ENCODE measurements at regions not wholly inside any gene's neighbourhood (a gene's known extent, or its start where the extent isn't known, plus 50 kb on each side); places are given as distances from the start of the nearest gene placed in this dataset.
"Not testable (repeated sequence)": the region's sequence is repeated elsewhere in the genome, so short reads cannot be mapped to it uniquely, and the experiment has no call there.

DNA sequence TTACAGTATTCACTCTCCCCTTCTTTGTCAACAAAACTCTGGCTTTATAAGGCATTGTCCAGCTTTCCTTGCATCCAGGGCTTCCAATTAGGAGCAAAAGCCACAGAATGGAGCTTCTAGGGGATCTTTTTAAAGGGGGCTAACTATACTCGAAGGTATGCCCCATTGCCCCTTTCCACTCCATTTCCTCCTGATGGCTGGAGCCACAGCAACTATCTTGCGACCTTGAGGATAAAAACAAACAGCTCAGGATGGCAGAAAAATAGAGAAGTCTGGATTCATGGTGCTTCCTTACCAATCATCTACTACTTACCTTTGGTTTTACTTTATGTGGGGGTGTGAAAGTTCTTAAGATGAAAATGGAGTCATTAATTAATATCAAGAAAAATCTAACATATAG is 206.3 kb upstream of the PODXL start:
- Histone ChIP-seq H3F3A (ENCODE audit: insufficient read depth, low read length) (no peaks in the 10 kb centered on the region), H2AFZ (ENCODE audit: low read length) (no peak overlapping the region), H3K27me3 (ENCODE audit: insufficient read depth, low read length) (peaks cover 4% of the 10 kb centered on the region; the same call in 1 of the 2 replicates), H3K27ac (ENCODE audit: low read depth, low read length, poor library complexity, severe bottlenecking) (no peak overlapping the region), H3K9ac (ENCODE audit: low read length) (no peak overlapping the region), H3K36me3 (ENCODE audit: insufficient read depth, low read length) (no peaks in the 10 kb centered on the region), H3K79me2 (ENCODE audit: insufficient read depth, low read length) (no peaks in the 10 kb centered on the region), H3K4me3 (ENCODE audit: low read depth, low read length, poor library complexity, severe bottlenecking) (no peak overlapping the region), H3K4me2 (ENCODE audit: low read length) (no peak overlapping the region), H3K9me3 (ENCODE audit: low read length) (no peaks in the 10 kb centered on the region), H3K4me1 (ENCODE audit: insufficient read depth, low read length, severe bottlenecking) (no peaks in the 10 kb centered on the region), H3K9me2 (ENCODE audit: low read depth, low read length) (no peaks in the 10 kb centered on the region), H4K20me1 (ENCODE audit: insufficient read depth, low read length) (no peaks in the 10 kb centered on the region)
- TF ChIP-seq CTCF (IDR thresholded peaks at IDR 0.05; ENCODE audit: low read length) (no peak), EZH2 (IDR thresholded peaks at IDR 0.05; ENCODE audit: borderline replicate concordance, low read length) (no peak)

GRCh38 chr7:131755801-131756200 is 199.4 kb upstream of the PODXL start:
- not testable (repeated sequence) for H3F3A ChIP-seq (ENCODE audit: insufficient read depth, low read length); H3K9me2 ChIP-seq (ENCODE audit: low read depth, low read length); H4K20me1 ChIP-seq (ENCODE audit: insufficient read depth, low read length); H3K4me3 ChIP-seq (ENCODE audit: low read depth, low read length, poor library complexity, severe bottlenecking); H2AFZ ChIP-seq (ENCODE audit: low read length); H3K36me3 ChIP-seq (ENCODE audit: insufficient read depth, low read length); H3K27ac ChIP-seq (ENCODE audit: low read depth, low read length, poor library complexity, severe bottlenecking); H3K27me3 ChIP-seq (ENCODE audit: insufficient read depth, low read length); H3K9ac ChIP-seq (ENCODE audit: low read length); H3K4me2 ChIP-seq (ENCODE audit: low read length); H3K79me2 ChIP-seq (ENCODE audit: insufficient read depth, low read length); H3K9me3 ChIP-seq (ENCODE audit: low read length); H3K4me1 ChIP-seq (ENCODE audit: insufficient read depth, low read length, severe bottlenecking)

GRCh38 chr7:131753620-131754222 is 197.3 kb upstream of the PODXL start:
- no peak overlapping the region for H3K4me2 ChIP-seq (ENCODE audit: low read length)
- H3K27me3 ChIP-seq (ENCODE audit: insufficient read depth, low read length): no peaks in the 10 kb centered on the region
- H2AFZ ChIP-seq (ENCODE audit: low read length): no peak overlapping the region
- no peaks in the 10 kb centered on the region for H3K9me3 ChIP-seq (ENCODE audit: low read length)
- H3K79me2 ChIP-seq (ENCODE audit: insufficient read depth, low read length): no peaks in the 10 kb centered on the region
- no peak overlapping the region for H3K27ac ChIP-seq (ENCODE audit: low read depth, low read length, poor library complexity, severe bottlenecking)
- H3K9ac ChIP-seq (ENCODE audit: low read length): no peak overlapping the region
- H3F3A ChIP-seq (ENCODE audit: insufficient read depth, low read length): no peaks in the 10 kb centered on the region
- no peaks in the 10 kb centered on the region for H3K36me3 ChIP-seq (ENCODE audit: insufficient read depth, low read length)
- H3K4me3 ChIP-seq (ENCODE audit: low read depth, low read length, poor library complexity, severe bottlenecking): no peak overlapping the region
- TF ChIP-seq CTCF (IDR thresholded peaks at IDR 0.05; ENCODE audit: low read length) (peak; percentile 46; the same call in 1 of the 2 replicates), EZH2 (IDR thresholded peaks at IDR 0.05; ENCODE audit: borderline replicate concordance, low read length) (no peak)
- H3K9me2 ChIP-seq (ENCODE audit: low read depth, low read length): no peaks in the 10 kb centered on the region
- H4K20me1 ChIP-seq (ENCODE audit: insufficient read depth, low read length): no peaks in the 10 kb centered on the region
- no peaks in the 10 kb centered on the region for H3K4me1 ChIP-seq (ENCODE audit: insufficient read depth, low read length, severe bottlenecking)

GRCh38 chr7:131747658-131748232 is 191.3 kb upstream of the PODXL start:
- Histone ChIP-seq H3K4me2 (ENCODE audit: low read length) (no peak overlapping the region), H3K27me3 (ENCODE audit: insufficient read depth, low read length) (no peaks in the 10 kb centered on the region), H2AFZ (ENCODE audit: low read length) (no peak overlapping the region), H3K27ac (ENCODE audit: low read depth, low read length, poor library complexity, severe bottlenecking) (no peak overlapping the region), H4K20me1 (ENCODE audit: insufficient read depth, low read length) (no peaks in the 10 kb centered on the region), H3K9me2 (ENCODE audit: low read depth, low read length) (no peaks in the 10 kb centered on the region), H3K4me1 (ENCODE audit: insufficient read depth, low read length, severe bottlenecking) (no peaks in the 10 kb centered on the region), H3K79me2 (ENCODE audit: insufficient read depth, low read length) (no peaks in the 10 kb centered on the region), H3K4me3 (ENCODE audit: low read depth, low read length, poor library complexity, severe bottlenecking) (no peak overlapping the region), H3K9ac (ENCODE audit: low read length) (no peak overlapping the region), H3F3A (ENCODE audit: insufficient read depth, low read length) (no peaks in the 10 kb centered on the region), H3K9me3 (ENCODE audit: low read length) (no peaks in the 10 kb centered on the region), H3K36me3 (ENCODE audit: insufficient read depth, low read length) (no peaks in the 10 kb centered on the region)
- TF ChIP-seq CTCF (IDR thresholded peaks at IDR 0.05; ENCODE audit: low read length): no peak
- TF ChIP-seq EZH2 (IDR thresholded peaks at IDR 0.05; ENCODE audit: borderline replicate concordance, low read length): no peak
